Activated naive CD4-positive, alpha-beta T cell treated with anti-CD3 and anti-CD28 coated beads for 36 hours (primary cell): ENCODE measurements at regions not wholly inside any gene's neighbourhood (a gene's known extent, or its start where the extent isn't known, plus 50 kb on each side); places are given as distances from the start of the nearest gene placed in this dataset.
"Not testable (repeated sequence)": the region's sequence is repeated elsewhere in the genome, so short reads cannot be mapped to it uniquely, and the experiment has no call there.

ENCODE experiments used
- CTCF ChIA-PET: fragments of 350-600 bp; sonication (Branson Sonifier 250); formaldehyde crosslinking; loops from one replicate; lab custom pipeline; 2021; ENCODE audit warnings: antibody characterized with exemption; lab: Charles Lee
- DNase-seq: peaks from one replicate; pipeline ENCODE4 v3.0.0-alpha.2; 2020
- H3K27ac Mint-ChIP-seq: one replicate; pipeline ENCODE4 v1.8.0; 2021; ENCODE audit warnings: mild to moderate bottlenecking, mixed read lengths
- H3K27me3 Mint-ChIP-seq: one replicate; pipeline ENCODE4 v1.8.0; 2021; ENCODE audit warnings: low read depth, mixed read lengths
- H3K36me3 Mint-ChIP-seq: one replicate; pipeline ENCODE4 v1.8.0; 2021; ENCODE audit warnings: low read depth, mixed read lengths
- H3K4me1 Mint-ChIP-seq: one replicate; pipeline ENCODE4 v1.8.0; 2021; ENCODE audit warnings: low read depth, mixed read lengths
- H3K4me3 Mint-ChIP-seq: one replicate; pipeline ENCODE4 v1.8.0; 2021; ENCODE audit warnings: mild to moderate bottlenecking, moderate library complexity, mixed read lengths
- H3K9me3 Mint-ChIP-seq: one replicate; pipeline ENCODE4 v1.8.0; 2021; ENCODE audit warnings: mixed read lengths
- intact Hi-C: fragments of 100-400 bp; cut with micrococcal nuclease; formaldehyde crosslinking; loops from one replicate; pipeline ENCODE4 v1.15.1; 2023

DNA sequence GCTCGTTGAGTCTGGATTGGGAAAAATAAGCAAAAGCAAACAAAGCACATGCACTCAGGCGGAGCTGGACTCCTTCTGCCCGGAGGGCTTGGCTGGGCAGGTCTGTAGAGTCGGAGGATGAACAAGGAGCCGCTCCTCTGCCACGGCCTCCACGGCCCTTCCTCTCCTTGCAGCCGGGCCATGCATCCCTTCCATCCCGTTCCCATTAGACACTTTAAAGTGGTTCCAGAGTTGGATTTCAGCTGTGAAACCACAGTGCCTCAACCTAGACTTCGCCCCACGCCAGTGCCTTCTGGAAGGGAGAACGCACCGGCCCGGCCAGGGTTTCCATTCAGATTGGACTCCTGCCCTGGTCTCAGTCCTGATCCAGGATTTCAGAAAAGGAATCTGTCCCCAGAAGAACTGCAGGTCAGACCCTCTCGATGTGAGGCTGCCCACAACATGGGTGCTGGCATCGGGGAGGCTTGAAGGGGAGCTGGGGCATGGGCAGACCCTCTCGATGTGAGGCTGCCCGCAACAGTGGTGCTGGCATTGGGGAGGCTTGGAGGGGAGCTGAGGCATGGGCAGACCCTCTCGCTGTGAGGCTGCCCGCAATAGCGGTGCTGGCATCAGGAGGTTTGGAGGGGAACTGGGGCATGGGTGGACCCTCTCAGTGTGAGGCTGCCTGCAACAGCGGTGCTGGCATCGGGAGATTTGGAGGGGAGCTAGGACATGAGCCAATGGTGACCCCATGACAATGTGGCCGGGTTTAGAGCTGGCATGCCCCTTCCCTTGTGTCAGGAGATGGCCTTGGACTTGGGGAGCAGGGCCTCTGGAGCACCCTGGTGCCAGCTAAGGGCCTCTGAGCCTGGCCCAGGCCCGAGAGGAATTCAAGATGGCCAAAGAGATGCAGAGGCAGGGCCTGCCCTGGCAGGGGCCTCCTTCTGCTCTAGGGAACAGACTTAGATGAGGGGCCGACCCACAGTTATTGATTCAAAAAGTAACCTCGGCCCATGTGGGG lies 304.5 kb downstream of the NDUFA10 start:
- H3K9me3 Mint-ChIP-seq = peaks cover 3% of the 10 kb centered on the region
- CTCF ChIA-PET = interaction anchor here (0.7 kb wide), 2 partner anchors 202 to 256 kb away, joined by 3 to 4 read pairs; no protein-coding TSS in a partner anchor
- intact Hi-C loops = no loop called here
- no peak for DNase-seq
- H3K4me3 Mint-ChIP-seq = no peak overlapping the region
- H3K36me3 Mint-ChIP-seq = no peaks in the 10 kb centered on the region
- H3K4me1 Mint-ChIP-seq = no peaks in the 10 kb centered on the region
- H3K27me3 Mint-ChIP-seq = no peaks in the 10 kb centered on the region
- H3K27ac Mint-ChIP-seq = no peak overlapping the region

DNA sequence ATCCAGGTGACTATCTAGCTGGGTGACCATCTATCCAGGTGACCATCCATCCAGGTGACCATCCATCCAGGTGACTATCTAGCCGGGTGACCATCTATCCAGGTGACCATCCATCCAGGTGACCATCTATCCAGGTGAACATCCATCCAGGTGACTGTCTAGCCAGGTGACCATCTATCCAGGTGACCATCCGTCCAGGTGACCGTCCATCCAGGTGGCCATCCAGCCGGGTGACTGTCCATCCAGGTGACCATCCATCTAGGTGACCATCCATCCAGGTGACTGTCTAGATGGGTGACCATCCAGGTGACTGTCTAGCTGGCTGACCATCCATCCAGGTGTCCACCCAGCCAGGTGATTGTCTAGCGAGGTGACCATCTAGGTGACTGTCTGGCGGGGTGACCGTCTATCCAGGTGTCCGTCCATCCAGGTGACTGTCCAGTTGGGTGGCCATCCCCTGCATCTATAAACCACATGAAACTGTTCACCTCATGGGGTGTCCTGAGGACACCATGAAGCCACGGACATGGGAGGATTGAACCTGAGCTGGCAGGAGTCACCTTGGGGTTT lies 305.3 kb downstream of the NDUFA10 start:
- peaks cover 5% of the 10 kb centered on the region for H3K9me3 Mint-ChIP-seq
- no peaks in the 10 kb centered on the region for H3K36me3 Mint-ChIP-seq
- no peaks in the 10 kb centered on the region for H3K4me1 Mint-ChIP-seq
- H3K27ac Mint-ChIP-seq = no peak overlapping the region
- intact Hi-C loops = no loop called here
- H3K4me3 Mint-ChIP-seq = no peak overlapping the region
- CTCF ChIA-PET = no interaction called here
- H3K27me3 Mint-ChIP-seq = no peaks in the 10 kb centered on the region
- no peak for DNase-seq

GRCh38 chr2:239718991-239719390 lies 306.2 kb downstream of the NDUFA10 start:
- CTCF ChIA-PET, DNase-seq, H3K4me1 Mint-ChIP-seq, H3K4me3 Mint-ChIP-seq, H3K27me3 Mint-ChIP-seq, intact Hi-C loops, H3K36me3 Mint-ChIP-seq, H3K27ac Mint-ChIP-seq: not testable (repeated sequence)
- peaks cover 10% of the 10 kb centered on the region for H3K9me3 Mint-ChIP-seq

DNA sequence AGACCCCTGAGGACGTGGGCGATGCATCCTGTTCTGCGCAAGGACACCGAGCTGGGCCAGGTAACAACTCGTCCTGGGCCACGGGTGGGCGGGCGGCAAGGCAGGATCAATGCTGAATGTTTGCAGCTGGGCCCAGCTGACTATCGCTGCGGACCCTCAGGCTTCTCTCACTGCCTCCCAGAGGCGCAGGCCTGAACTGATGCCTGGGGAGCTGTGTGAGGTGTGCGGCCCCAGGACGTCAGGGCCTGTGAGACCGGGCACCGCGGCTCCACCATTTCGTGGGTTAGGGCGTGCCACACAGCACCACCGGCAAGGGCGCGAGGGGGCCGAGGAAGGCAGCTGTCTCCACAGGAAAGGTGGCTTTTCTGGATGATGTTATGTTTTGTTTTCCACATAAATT lies 307.4 kb downstream of the NDUFA10 start:
- no peaks in the 10 kb centered on the region for H3K4me1 Mint-ChIP-seq
- H3K4me3 Mint-ChIP-seq = no peak overlapping the region
- no peak for DNase-seq
- CTCF ChIA-PET = no interaction called here
- intact Hi-C loops = no loop called here
- H3K9me3 Mint-ChIP-seq = peaks cover 21% of the 10 kb centered on the region
- H3K27ac Mint-ChIP-seq = no peak overlapping the region
- H3K36me3 Mint-ChIP-seq = peaks cover 3% of the 10 kb centered on the region
- no peaks in the 10 kb centered on the region for H3K27me3 Mint-ChIP-seq

- no peaks in the 10 kb centered on the region for H3K4me1 Mint-ChIP-seq
- H3K4me3 Mint-ChIP-seq = no peak overlapping the region
- no peak for DNase-seq
- H3K9me3 Mint-ChIP-seq = peaks cover 23% of the 10 kb centered on the region
- intact Hi-C loops = no loop called here
- H3K27me3 Mint-ChIP-seq = no peaks in the 10 kb centered on the region
- H3K27ac Mint-ChIP-seq = no peak overlapping the region
- CTCF ChIA-PET = no interaction called here
- peaks cover 3% of the 10 kb centered on the region for H3K36me3 Mint-ChIP-seq
Measured at GRCh38 chr2:239717319-239717675, 307.8 kb downstream of the NDUFA10 start.

DNA sequence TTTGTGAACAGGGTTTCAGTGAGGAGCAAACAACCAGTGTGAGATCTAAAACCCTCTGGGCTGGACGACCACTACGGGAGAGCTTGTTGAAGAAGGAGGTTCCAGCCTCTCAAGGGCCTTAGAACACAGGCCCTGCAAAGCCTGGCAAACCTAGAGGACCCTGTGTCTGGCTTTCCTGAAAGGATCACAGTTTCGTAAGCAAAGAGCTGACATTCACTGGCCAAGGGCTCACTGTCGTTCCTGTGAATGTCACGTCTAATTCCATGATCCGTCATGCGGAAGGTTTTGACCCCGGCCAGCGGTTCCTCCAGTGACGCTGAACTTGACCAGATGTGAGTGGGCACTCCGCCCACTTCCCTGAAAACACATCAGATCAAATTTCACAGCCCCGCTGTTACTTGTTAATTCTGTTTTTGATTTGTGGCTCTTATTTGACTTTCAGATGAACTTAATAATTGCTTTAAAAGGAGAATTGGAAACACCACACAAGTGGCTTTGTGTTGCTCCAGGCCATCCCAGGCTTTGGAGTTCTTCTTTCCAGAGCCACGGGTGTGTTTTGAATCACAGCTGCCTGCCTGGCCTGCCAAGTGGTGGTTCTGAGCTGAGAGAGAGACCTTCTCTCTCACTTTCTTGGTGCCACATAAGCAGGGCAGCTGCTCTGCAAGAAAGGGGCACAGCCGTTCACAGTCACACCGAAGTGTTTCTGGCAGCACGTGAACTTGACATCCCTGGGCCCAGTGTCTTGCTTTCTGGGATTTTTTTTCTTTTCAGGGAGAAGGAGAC lies 308.4 kb downstream of the NDUFA10 start:
- H3K9me3 Mint-ChIP-seq = peaks cover 23% of the 10 kb centered on the region
- intact Hi-C loops = no loop called here
- no peaks in the 10 kb centered on the region for H3K4me1 Mint-ChIP-seq
- no peak overlapping the region for H3K4me3 Mint-ChIP-seq
- CTCF ChIA-PET = no interaction called here
- H3K27ac Mint-ChIP-seq = no peak overlapping the region
- peaks cover 3% of the 10 kb centered on the region for H3K36me3 Mint-ChIP-seq
- H3K27me3 Mint-ChIP-seq = peaks cover 3% of the 10 kb centered on the region
- no peak for DNase-seq

GRCh38 chr2:239716009-239716408 lies 309.1 kb downstream of the NDUFA10 start:
- no peak overlapping the region for H3K27ac Mint-ChIP-seq
- CTCF ChIA-PET = no interaction called here
- H3K4me3 Mint-ChIP-seq = no peak overlapping the region
- no peak for DNase-seq
- H3K4me1 Mint-ChIP-seq = no peaks in the 10 kb centered on the region
- H3K27me3 Mint-ChIP-seq = peaks cover 10% of the 10 kb centered on the region
- H3K9me3 Mint-ChIP-seq = peaks cover 23% of the 10 kb centered on the region
- intact Hi-C loops = no loop called here
- H3K36me3 Mint-ChIP-seq = peaks cover 3% of the 10 kb centered on the region

- H3K4me3 Mint-ChIP-seq = no peak overlapping the region
- H3K27me3 Mint-ChIP-seq = peaks cover 11% of the 10 kb centered on the region
- H3K4me1 Mint-ChIP-seq = no peaks in the 10 kb centered on the region
- CTCF ChIA-PET = no interaction called here
- no peak for DNase-seq
- intact Hi-C loops = no loop called here
- no peak overlapping the region for H3K27ac Mint-ChIP-seq
- peaks cover 23% of the 10 kb centered on the region for H3K9me3 Mint-ChIP-seq
- H3K36me3 Mint-ChIP-seq = peaks cover 3% of the 10 kb centered on the region
Measured at GRCh38 chr2:239715606-239716005, 309.5 kb downstream of the NDUFA10 start.

- Mint-ChIP-seq H3K36me3 (peaks cover 3% of the 10 kb centered on the region), H3K4me3 (no peak overlapping the region), H3K4me1 (no peaks in the 10 kb centered on the region), H3K27me3 (peaks cover 11% of the 10 kb centered on the region), H3K9me3 (peaks cover 23% of the 10 kb centered on the region), H3K27ac (no peak overlapping the region)
- intact Hi-C loops = no loop called here
- CTCF ChIA-PET = no interaction called here
- no peak for DNase-seq
Measured at GRCh38 chr2:239715202-239715601, 309.9 kb downstream of the NDUFA10 start.

DNA sequence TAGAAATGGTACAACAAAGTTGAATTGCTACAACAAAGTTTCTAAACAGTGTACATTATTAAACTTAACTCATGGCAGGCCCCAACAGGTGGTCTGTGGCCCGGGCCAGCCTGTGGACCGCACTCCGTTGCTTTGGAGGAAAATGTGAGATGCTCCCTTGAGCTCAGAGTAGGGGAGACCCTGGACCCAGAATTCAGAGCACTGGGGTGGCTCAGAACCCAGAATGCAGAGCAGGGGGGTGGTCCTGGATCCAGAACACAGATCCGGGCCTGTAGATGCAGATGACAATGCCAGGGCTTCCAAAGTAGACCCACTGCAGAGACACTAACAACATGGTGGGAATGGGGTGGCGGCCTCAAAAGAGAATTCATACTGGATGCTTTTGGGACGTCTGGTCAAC lies 311.0 kb downstream of the NDUFA10 start:
- no peak for DNase-seq
- Mint-ChIP-seq H3K27ac (no peak overlapping the region), H3K36me3 (peaks cover 3% of the 10 kb centered on the region), H3K4me1 (no peaks in the 10 kb centered on the region), H3K4me3 (no peak overlapping the region), H3K27me3 (peaks cover 13% of the 10 kb centered on the region), H3K9me3 (peaks cover 25% of the 10 kb centered on the region)
- intact Hi-C loops = no loop called here
- CTCF ChIA-PET = no interaction called here

GRCh38 chr2:239712755-239713154 lies 311.9 kb upstream of the HDAC4 start:
- Mint-ChIP-seq H3K4me3 (no peak overlapping the region), H3K4me1 (no peaks in the 10 kb centered on the region), H3K9me3 (peaks cover 25% of the 10 kb centered on the region), H3K27me3 (peaks cover 13% of the 10 kb centered on the region), H3K27ac (no peak overlapping the region), H3K36me3 (peaks cover 3% of the 10 kb centered on the region)
- CTCF ChIA-PET = no interaction called here
- no peak for DNase-seq
- intact Hi-C loops = no loop called here

DNA sequence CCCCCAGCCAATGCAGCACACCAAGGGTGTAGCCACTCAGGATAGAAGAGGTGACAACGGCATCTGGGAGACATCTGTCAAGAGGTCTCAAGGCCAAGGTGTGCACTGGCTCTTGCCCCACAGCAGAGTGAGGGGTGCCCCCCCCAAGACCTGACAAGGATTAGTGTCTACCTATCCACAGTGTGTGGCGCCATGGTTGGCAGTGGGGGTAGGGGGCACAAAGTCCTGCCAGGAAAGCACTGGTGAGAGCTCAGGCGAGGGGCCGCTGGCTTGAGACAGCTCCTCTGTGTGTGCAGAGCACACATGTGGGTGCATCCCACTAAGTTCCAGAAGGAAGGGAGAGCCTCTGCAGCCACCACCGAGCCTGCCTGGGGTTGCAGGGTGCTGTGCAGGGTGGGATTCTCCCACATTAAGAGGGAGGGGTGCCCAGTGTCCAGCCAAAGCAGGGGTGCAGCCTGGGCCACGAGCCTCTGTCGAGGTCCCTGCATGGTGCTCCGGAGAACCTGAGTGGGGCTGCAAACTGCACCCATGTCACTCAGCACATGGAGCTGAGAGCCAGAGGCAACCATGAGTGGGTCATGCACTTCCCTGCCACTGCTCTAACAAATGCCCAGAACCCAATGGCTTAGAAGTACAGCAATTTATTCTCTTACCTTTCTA lies 311.2 kb upstream of the HDAC4 start:
- no peak overlapping the region for H3K27ac Mint-ChIP-seq
- CTCF ChIA-PET = interaction anchor here (0.6 kb wide), 1 partner anchor 107 kb away, joined by 3 read pairs; no protein-coding TSS in a partner anchor
- H3K36me3 Mint-ChIP-seq = peaks cover 3% of the 10 kb centered on the region
- DNase-seq = no peak
- intact Hi-C loops = no loop called here
- H3K4me3 Mint-ChIP-seq = no peak overlapping the region
- peaks cover 25% of the 10 kb centered on the region for H3K9me3 Mint-ChIP-seq
- H3K27me3 Mint-ChIP-seq = peaks cover 15% of the 10 kb centered on the region
- no peaks in the 10 kb centered on the region for H3K4me1 Mint-ChIP-seq
